Fibroblast of skin of abdomen (primary cell): ENCODE measurements at regions not wholly inside any gene's neighbourhood (a gene's known extent, or its start where the extent isn't known, plus 50 kb on each side); places are given as distances from the start of the nearest gene placed in this dataset.
"Not testable (repeated sequence)": the region's sequence is repeated elsewhere in the genome, so short reads cannot be mapped to it uniquely, and the experiment has no call there.

Source experiments
- DNase-seq: peaks from one replicate; pipeline ENCODE4 v3.0.0-alpha.2; 2013

GRCh38 chr12:25382311-25383106 lies 131.8 kb upstream of the KRAS start:
- no peak for DNase-seq

- peak; percentile 61 for DNase-seq
Measured at GRCh38 chr12:25377469-25378177, 126.9 kb upstream of the KRAS start.

GRCh38 chr12:25376985-25377384 lies 126.3 kb upstream of the KRAS start:
- no peak for DNase-seq

GRCh38 chr12:25376407-25376806 lies 125.7 kb upstream of the KRAS start:
- DNase-seq: no peak

GRCh38 chr12:25372969-25373817 lies 122.5 kb upstream of the KRAS start:
- DNase-seq: no peak

GRCh38 chr12:25372002-25372401 lies 121.3 kb upstream of the KRAS start:
- no peak for DNase-seq

- DNase-seq: no peak
Measured at GRCh38 chr12:25368557-25368956, 117.8 kb upstream of the KRAS start.

- no peak for DNase-seq
Measured at GRCh38 chr12:25366122-25366521, 115.4 kb upstream of the KRAS start.

- DNase-seq: no peak
Measured at GRCh38 chr12:25365340-25365730, 114.6 kb upstream of the KRAS start.

- no peak for DNase-seq
Measured at GRCh38 chr12:25364529-25365339, 114.0 kb upstream of the KRAS start.

GRCh38 chr12:25362646-25363045 lies 111.9 kb upstream of the KRAS start:
- no peak for DNase-seq

GRCh38 chr12:25361511-25361910 lies 110.8 kb upstream of the KRAS start:
- DNase-seq: no peak

- DNase-seq: no peak
Measured at GRCh38 chr12:25357595-25357994, 106.9 kb upstream of the KRAS start.

GRCh38 chr12:25352942-25353341 lies 102.2 kb upstream of the KRAS start:
- DNase-seq: not testable (repeated sequence)

- peak; percentile 78 for DNase-seq
Measured at GRCh38 chr12:25352083-25352918, 101.6 kb upstream of the KRAS start.

- no peak for DNase-seq
Measured at GRCh38 chr12:25348593-25348895, 97.8 kb upstream of the KRAS start.

- no peak for DNase-seq
Measured at GRCh38 chr12:25347716-25348592, 97.2 kb upstream of the KRAS start.

GRCh38 chr12:25341877-25342276 lies 91.1 kb upstream of the KRAS start:
- DNase-seq: not testable (repeated sequence)

- no peak for DNase-seq
Measured at GRCh38 chr12:25337916-25338315, 87.2 kb upstream of the KRAS start.

GRCh38 chr12:25332143-25332542 lies 81.4 kb upstream of the KRAS start:
- DNase-seq: no peak
